Aorta (tissue), 5 donors: ENCODE measurements at regions not wholly inside any gene's neighbourhood (a gene's known extent, or its start where the extent isn't known, plus 50 kb on each side); places are given as distances from the start of the nearest gene placed in this dataset.

Experiments used
- ATAC-seq: fragments of 200-7000 bp; cut with Tn5 transposase; one replicate; pipeline ENCODE4 v1.9.1; 2022; ENCODE audit warnings: moderate library complexity; ENCODE audit not compliant: low FRiP score
- DNase-seq, 2 donors: peaks; one replicate each; pipeline ENCODE4 v3.0.0-alpha.2; 2020
- H3K27ac ChIP-seq, 2 donors: one replicate each; pipeline ENCODE4 v1.5.1; 2013; ENCODE audit warnings: low read length in 2 of 2, mild to moderate bottlenecking in 2 of 2, moderate library complexity in 2 of 2, control low read depth in 1 of 2, inconsistent platforms in 1 of 2, low read depth in 1 of 2
- H3K27me3 ChIP-seq, 2 donors: one replicate each; pipeline ENCODE4 v1.6.1; 2013; ENCODE audit warnings: control low read depth in 1 of 2, low read length in 1 of 2, mild to moderate bottlenecking in 1 of 2, moderate library complexity in 1 of 2; ENCODE audit not compliant: insufficient read depth in 2 of 2, control insufficient read depth in 1 of 2
- H3K36me3 ChIP-seq, 2 donors: one replicate each; pipeline ENCODE4 v1.6.1; 2013; ENCODE audit warnings: control low read depth in 1 of 2, low read length in 1 of 2, mild to moderate bottlenecking in 1 of 2; ENCODE audit not compliant: insufficient read depth in 2 of 2, control insufficient read depth in 1 of 2
- H3K4me1 ChIP-seq, 2 donors: one replicate each; pipeline ENCODE4 v1.6.1; 2013; ENCODE audit warnings: low read length in 2 of 2, control low read depth in 1 of 2, mild to moderate bottlenecking in 1 of 2, moderate library complexity in 1 of 2; ENCODE audit not compliant: insufficient read depth in 2 of 2, control insufficient read depth in 1 of 2
- H3K4me3 ChIP-seq, 2 donors: one replicate each; pipeline ENCODE4 v1.5.1; 2013; ENCODE audit warnings: low read length in 2 of 2, control low read depth in 1 of 2, mild to moderate bottlenecking in 1 of 2
- H3K9me3 ChIP-seq: one replicate; pipeline ENCODE4 v1.6.1; 2013; ENCODE audit warnings: mild to moderate bottlenecking, low read length; ENCODE audit not compliant: control insufficient read depth
- WGBS, 2 donors: extraction: QIAGEN DNeasy Blood & Tissue Kit; methylation state at CpG; one replicate each; pipeline ENCODE4 v1.1.7; 2013; 5-methylcytosine and 5-hydroxymethylcytosine counted together
- intact Hi-C, 2 donors: fragments of 100-400 bp; cut with DNase I; formaldehyde crosslinking; loops; one replicate each; pipeline versions ENCODE4 v1.14.2 to v1.15.0; 2022
- donor health status: healthy with polysubstance abuse.
- donor health status: Bipolar disorder and iron deficiency.
- donor health status: DM: no; HTN: no; CAD: no.
- donor health status: DM: no; HTN: no; CAD: no.
- donor health status: DM: yes; HTN: yes; CAD: no.

GRCh38 chr9:115213818-115214334, 95.9 kb upstream of the TNC start:
- no peaks in the 10 kb centered on the region for H3K36me3 ChIP-seq
- 5 to 6% methylated on average over 2 of the region's 2 CpGs for WGBS, 2 donors
- intact Hi-C loops = no loop called here
- no peak overlapping the region for H3K27ac ChIP-seq
- peaks cover 0 to under 1% of the 10 kb centered on the region in 2 donors for H3K4me1 ChIP-seq
- ATAC-seq (peak; percentile 57), DNase-seq (no peak)
- no peak overlapping the region for H3K4me3 ChIP-seq
- no peaks in the 10 kb centered on the region for H3K9me3 ChIP-seq
- H3K27me3 ChIP-seq = peaks cover 0 to 1% of the 10 kb centered on the region in 2 donors

GRCh38 chr9:115216873-115217272, 98.9 kb upstream of the TNC start:
- peaks cover 0 to 1% of the 10 kb centered on the region in 2 donors for H3K27me3 ChIP-seq
- H3K9me3 ChIP-seq = peaks cover 2% of the 10 kb centered on the region
- no peak overlapping the region for H3K27ac ChIP-seq
- DNase-seq (no peak), ATAC-seq (no peak)
- intact Hi-C loops = no loop called here
- H3K36me3 ChIP-seq = no peaks in the 10 kb centered on the region
- H3K4me1 ChIP-seq = peaks cover 0 to 7% of the 10 kb centered on the region in 2 donors
- WGBS, 2 donors = 94 to 97% methylated on average over 6 of the region's 6 CpGs
- H3K4me3 ChIP-seq = no peak overlapping the region

GRCh38 chr9:115220319-115221005, 102.5 kb upstream of the TNC start:
- WGBS, 2 donors = 53 to 63% methylated on average over 8 of the region's 8 CpGs
- H3K27me3 ChIP-seq = no peaks in the 10 kb centered on the region
- ATAC-seq (peak; percentile 22), DNase-seq (no peak)
- H3K4me1 ChIP-seq = peaks cover 0 to 7% of the 10 kb centered on the region in 2 donors
- no peak overlapping the region for H3K4me3 ChIP-seq
- no peak overlapping the region for H3K27ac ChIP-seq
- intact Hi-C loops = no loop called here
- H3K9me3 ChIP-seq = peaks cover 2% of the 10 kb centered on the region
- no peaks in the 10 kb centered on the region for H3K36me3 ChIP-seq

GRCh38 chr9:115223471-115223870, 105.5 kb upstream of the TNC start:
- H3K4me3 ChIP-seq = no peak overlapping the region
- WGBS, 2 donors = 17 to 57% methylated on average over 3 of the region's 3 CpGs
- DNase-seq (no peak), ATAC-seq (no peak)
- peaks cover 0 to 7% of the 10 kb centered on the region in 2 donors for H3K4me1 ChIP-seq
- intact Hi-C loops = no loop called here
- H3K27me3 ChIP-seq = no peaks in the 10 kb centered on the region
- no peaks in the 10 kb centered on the region for H3K36me3 ChIP-seq
- H3K27ac ChIP-seq = no peak overlapping the region
- peaks cover 2% of the 10 kb centered on the region for H3K9me3 ChIP-seq

GRCh38 chr9:115225459-115226116, 107.6 kb upstream of the TNC start:
- H3K9me3 ChIP-seq = no peaks in the 10 kb centered on the region
- H3K4me3 ChIP-seq = no peak overlapping the region
- intact Hi-C loops = no loop called here
- 96 to 98% methylated on average over 3 of the region's 3 CpGs for WGBS, 2 donors
- no peak for ATAC-seq
- no peak overlapping the region for H3K27ac ChIP-seq
- no peaks in the 10 kb centered on the region for H3K27me3 ChIP-seq
- H3K36me3 ChIP-seq = no peaks in the 10 kb centered on the region
- H3K4me1 ChIP-seq = peaks cover 0 to 3% of the 10 kb centered on the region in 2 donors
- no peak for DNase-seq

- intact Hi-C loops = no loop called here
- DNase-seq (no peak), ATAC-seq (no peak)
- 82 to 89% methylated on average over 3 of the region's 3 CpGs for WGBS, 2 donors
- Histone ChIP-seq H3K27me3 (no peaks in the 10 kb centered on the region), H3K4me3 (no peak overlapping the region), H3K36me3 (no peaks in the 10 kb centered on the region), H3K9me3 (no peaks in the 10 kb centered on the region), H3K27ac (no peak overlapping the region), H3K4me1 (no peaks in the 10 kb centered on the region)
Observed at GRCh38 chr9:115226152-115226551, 108.2 kb upstream of the TNC start.

- 93 to 94% methylated on average over 2 of the region's 2 CpGs for WGBS, 2 donors
- no peaks in the 10 kb centered on the region for H3K4me1 ChIP-seq
Observed at GRCh38 chr9:115229496-115229895, 111.5 kb upstream of the TNC start.

GRCh38 chr9:115230924-115231515, 113.1 kb upstream of the TNC start:
- H3K4me1 ChIP-seq = no peaks in the 10 kb centered on the region
- no peaks in the 10 kb centered on the region for H3K9me3 ChIP-seq
- WGBS, 2 donors = 90 to 93% methylated on average over 3 of the region's 3 CpGs
- intact Hi-C loops = no loop called here
- H3K36me3 ChIP-seq = no peaks in the 10 kb centered on the region
- H3K27ac ChIP-seq = no peak overlapping the region
- ATAC-seq = no peak
- DNase-seq = no peak
- H3K27me3 ChIP-seq = no peaks in the 10 kb centered on the region
- H3K4me3 ChIP-seq = no peak overlapping the region

More at GRCh38 chr9:115229496-115229895, 111.5 kb upstream of the TNC start:
- ATAC-seq = no peak
- H3K27me3 ChIP-seq = no peaks in the 10 kb centered on the region
- no peak for DNase-seq
- no peaks in the 10 kb centered on the region for H3K9me3 ChIP-seq
- no peaks in the 10 kb centered on the region for H3K36me3 ChIP-seq
- no peak overlapping the region for H3K27ac ChIP-seq
- intact Hi-C loops = no loop called here
- H3K4me3 ChIP-seq = no peak overlapping the region
